ENCODE measurements at regions not wholly inside any gene's neighbourhood (a gene's known extent, or its start where the extent isn't known, plus 50 kb on each side); places are given as distances from the start of the nearest gene placed in this dataset.
A peak's percentile ranks its signal among the peaks of the same experiment; 100 is the strongest.

DNA sequence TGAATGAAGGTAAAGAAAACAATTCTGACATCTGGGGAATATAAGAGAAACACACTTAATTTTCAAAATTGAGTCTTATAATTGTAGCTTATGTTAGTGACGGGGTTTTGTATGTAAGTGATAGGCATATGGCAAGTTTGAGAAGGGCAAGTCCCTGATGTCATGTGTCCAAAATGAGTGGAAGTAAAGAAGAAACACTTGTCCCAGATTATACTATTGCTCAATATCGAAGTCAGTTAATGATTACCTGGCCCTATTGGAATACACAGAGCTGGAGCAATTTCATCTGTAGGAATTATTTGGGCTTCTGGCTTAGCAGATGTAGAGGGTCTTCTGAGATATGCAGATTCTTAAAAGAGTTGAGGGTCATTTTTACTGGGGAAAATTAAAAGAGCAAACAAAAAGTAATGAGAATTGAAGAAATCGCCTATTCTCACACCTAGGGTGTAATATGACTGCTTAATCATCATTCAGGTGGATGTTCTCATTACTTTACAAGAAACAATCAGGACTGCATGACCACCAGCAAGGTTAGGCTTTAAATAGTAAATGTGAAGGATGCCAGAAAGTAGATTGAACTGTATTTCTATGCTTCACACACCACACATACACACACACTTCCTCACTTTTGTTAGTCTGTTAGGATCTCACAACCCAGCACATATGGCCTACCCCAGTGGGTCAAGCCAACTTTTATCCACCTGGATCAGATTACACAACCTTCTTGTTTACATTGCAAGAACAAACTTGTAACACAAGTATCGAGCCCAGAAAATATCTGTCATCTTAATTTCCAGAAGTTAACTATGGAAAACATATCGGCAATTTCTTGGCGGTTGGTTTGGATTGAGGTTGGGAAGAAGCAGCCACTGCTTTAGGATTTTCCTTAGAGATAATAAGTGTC lies 183.3 kb upstream of the LRRC3B start:
- in situ Hi-C loops (cut with MboI) (no loop called here), intact Hi-C loops (cut with micrococcal nuclease) (no loop called here)
- Histone ChIP-seq H3K27ac (ENCODE audit: extremely low read depth, low read depth, low read length) (no peak overlapping the region), H3K27me3 (ENCODE audit: control insufficient read depth in 2 of 2, insufficient read depth in 2 of 2, low read length in 2 of 2) (no peaks in the 10 kb centered on the region), H3K4me1 (replicated peaks in 1 of 2; ENCODE audit: control insufficient read depth in 2 of 2, insufficient read depth in 2 of 2, low read length in 2 of 2) (no peaks in the 10 kb centered on the region), H3K79me2 (ENCODE audit: control insufficient read depth, insufficient read depth, low read length) (no peaks in the 10 kb centered on the region), H3K36me3 (ENCODE audit: control insufficient read depth, insufficient read depth, low read length) (no peaks in the 10 kb centered on the region), H3K4me3 (no peak overlapping the region), H3K9me1 (ENCODE audit: control insufficient read depth, insufficient read depth, low read length) (no peaks in the 10 kb centered on the region), H2AFZ (ENCODE audit: low read depth, low read length) (no peak overlapping the region), H3K9me3 (replicated peaks; ENCODE audit: control insufficient read depth, insufficient read depth, low read depth, low read length) (no peaks in the 10 kb centered on the region), H4K20me1 (replicated peaks; ENCODE audit: control insufficient read depth, insufficient read depth, low read length) (no peaks in the 10 kb centered on the region), H3K9ac (ENCODE audit: insufficient read depth in 1 of 2, low read depth in 2 of 2, low read length in 2 of 2) (no peak overlapping the region), H3K4me2 (ENCODE audit: insufficient read depth, low read length) (no peak overlapping the region)
- CTCF ChIA-PET (ENCODE audit: low intra/inter-chr PET ratio) = no interaction called here
- BruUV-seq (replicated peaks) = no TSS peak
- FAIRE-seq (no peak), ATAC-seq (no peak), DNase-seq (ENCODE audit: extremely low read depth in 1 of 4, low spot score in 3 of 4) (no peak)
- POLR2A ChIA-PET = no interaction called here
- no peak for TF ChIP-seq CEBPG (CRISPR knock-in tag; IDR thresholded peaks at IDR 0.05)
- TF ChIP-seq CEBPG (tag; conservative IDR thresholded peaks at IDR 0.05 in 1 of 2, IDR thresholded peaks at IDR 0.05 in 1 of 2) = 0 out of 4 replicates have a peak, but pooled peaks of 1 of the 2 experiments have one; percentile 14
- TF ChIP-seq GTF2F1 (IDR thresholded peaks at IDR 0.05; ENCODE audit: low read depth, low read length) = no peak
- WGBS (ENCODE audit: insufficient coverage, low coverage, missing lambda C conversion rate) = 0% methylated on average over 6 of the region's 6 CpGs

DNA sequence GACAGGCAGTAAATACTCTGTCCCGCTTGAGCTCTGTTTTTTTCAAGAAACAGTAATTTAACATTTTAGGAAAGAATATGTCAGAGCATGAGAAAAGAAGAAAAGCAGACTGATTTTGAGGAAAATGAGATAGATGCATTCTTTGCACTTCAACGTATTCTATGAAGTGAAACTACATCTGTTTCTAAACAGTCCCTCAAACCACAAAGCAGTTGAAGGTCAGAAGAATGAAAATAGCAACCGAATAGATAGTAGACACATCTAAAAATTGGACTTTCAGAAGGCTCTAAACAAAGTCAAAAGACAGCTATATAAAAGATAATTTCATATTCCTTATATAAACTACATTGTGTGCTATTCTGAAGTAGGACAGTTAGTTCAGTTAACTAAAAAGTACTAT lies 172.6 kb upstream of the LRRC3B start:
- Histone ChIP-seq H3K9me3 (replicated peaks; ENCODE audit: control insufficient read depth, insufficient read depth, low read depth, low read length) (no peaks in the 10 kb centered on the region; the same call in 1 of the 2 replicates), H3K79me2 (ENCODE audit: control insufficient read depth, insufficient read depth, low read length) (no peaks in the 10 kb centered on the region), H3K27me3 (ENCODE audit: control insufficient read depth in 2 of 2, insufficient read depth in 2 of 2, low read length in 2 of 2) (no peaks in the 10 kb centered on the region), H3K9me1 (ENCODE audit: control insufficient read depth, insufficient read depth, low read length) (no peaks in the 10 kb centered on the region), H2AFZ (ENCODE audit: low read depth, low read length) (no peak overlapping the region), H4K20me1 (replicated peaks; ENCODE audit: control insufficient read depth, insufficient read depth, low read length) (no peaks in the 10 kb centered on the region), H3K4me1 (replicated peaks in 1 of 2; ENCODE audit: control insufficient read depth in 2 of 2, insufficient read depth in 2 of 2, low read length in 2 of 2) (no peaks in the 10 kb centered on the region), H3K27ac (ENCODE audit: extremely low read depth, low read depth, low read length) (no peak overlapping the region), H3K9ac (ENCODE audit: insufficient read depth in 1 of 2, low read depth in 2 of 2, low read length in 2 of 2) (no peak overlapping the region), H3K4me3 (no peak overlapping the region), H3K4me2 (ENCODE audit: insufficient read depth, low read length) (no peak overlapping the region), H3K36me3 (ENCODE audit: control insufficient read depth, insufficient read depth, low read length) (no peaks in the 10 kb centered on the region)
- ChIA-PET CTCF (ENCODE audit: low intra/inter-chr PET ratio) (no interaction called here), POLR2A (no interaction called here)
- TF ChIP-seq CBX1 (IDR thresholded peaks at IDR 0.05; ENCODE audit: low read depth) (no peak), RBM39 (optimal IDR thresholded peaks at IDR 0.05; ENCODE audit: low read depth, low read length) (no peak), PHF8 (IDR thresholded peaks at IDR 0.05; ENCODE audit: borderline replicate concordance, low read length) (no peak)
- TF ChIP-seq, protein P1, sequence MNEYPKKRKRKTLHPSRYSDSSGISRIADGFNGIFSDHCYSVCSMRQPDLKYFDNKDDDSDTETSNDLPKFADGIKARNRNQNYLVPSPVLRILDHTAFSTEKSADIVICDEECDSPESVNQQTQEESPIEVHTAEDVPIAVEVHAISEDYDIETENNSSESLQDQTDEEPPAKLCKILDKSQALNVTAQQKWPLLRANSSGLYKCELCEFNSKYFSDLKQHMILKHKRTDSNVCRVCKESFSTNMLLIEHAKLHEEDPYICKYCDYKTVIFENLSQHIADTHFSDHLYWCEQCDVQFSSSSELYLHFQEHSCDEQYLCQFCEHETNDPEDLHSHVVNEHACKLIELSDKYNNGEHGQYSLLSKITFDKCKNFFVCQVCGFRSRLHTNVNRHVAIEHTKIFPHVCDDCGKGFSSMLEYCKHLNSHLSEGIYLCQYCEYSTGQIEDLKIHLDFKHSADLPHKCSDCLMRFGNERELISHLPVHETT (CRISPR knock-in tag; conservative IDR thresholded peaks at IDR 0.05 in 1 of 2, IDR thresholded peaks at IDR 0.05 in 1 of 2) = no peak
- TF ChIP-seq, protein P2, sequence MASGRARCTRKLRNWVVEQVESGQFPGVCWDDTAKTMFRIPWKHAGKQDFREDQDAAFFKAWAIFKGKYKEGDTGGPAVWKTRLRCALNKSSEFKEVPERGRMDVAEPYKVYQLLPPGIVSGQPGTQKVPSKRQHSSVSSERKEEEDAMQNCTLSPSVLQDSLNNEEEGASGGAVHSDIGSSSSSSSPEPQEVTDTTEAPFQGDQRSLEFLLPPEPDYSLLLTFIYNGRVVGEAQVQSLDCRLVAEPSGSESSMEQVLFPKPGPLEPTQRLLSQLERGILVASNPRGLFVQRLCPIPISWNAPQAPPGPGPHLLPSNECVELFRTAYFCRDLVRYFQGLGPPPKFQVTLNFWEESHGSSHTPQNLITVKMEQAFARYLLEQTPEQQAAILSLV (tag; IDR thresholded peaks at IDR 0.05) = no peak
- FAIRE-seq = no peak
- no TSS peak for BruUV-seq (replicated peaks)
- in situ Hi-C loops (cut with MboI) = no loop called here
- no peak for ATAC-seq
- intact Hi-C loops (cut with micrococcal nuclease) = no loop called here
- 0% methylated on average over 3 of the region's 3 CpGs for WGBS (ENCODE audit: insufficient coverage, low coverage, missing lambda C conversion rate)
- no peak for DNase-seq (ENCODE audit: extremely low read depth in 1 of 4, low spot score in 3 of 4)

All from K562 (cell line).